Loucy (cell line): ENCODE measurements at regions not wholly inside any gene's neighbourhood (a gene's known extent, or its start where the extent isn't known, plus 50 kb on each side); places are given as distances from the start of the nearest gene placed in this dataset.

Experiments used
- CTCF ChIP-seq: fragments of 200-600 bp; sonication (generic); conservative IDR thresholded peaks from 2 replicates; pipeline ENCODE4 v1.5.1; 2014; ENCODE audit warnings: mild to moderate bottlenecking, antibody characterized with exemption, low read length
- EZH2phosphoT487 ChIP-seq: fragments of 200-600 bp; IDR thresholded peaks from 2 replicates; pipeline ENCODE4 v1.6.1; 2018; ENCODE audit warnings: antibody characterized with exemption, mild to moderate bottlenecking, moderate library complexity, borderline replicate concordance

GRCh38 chrX:94097868-94098267 is 423.9 kb downstream of the FAM133A start:
- TF ChIP-seq CTCF = no peak
- no peak for TF ChIP-seq EZH2phosphoT487
